CD14-positive monocyte (primary cell): ENCODE measurements at regions not wholly inside any gene's neighbourhood (a gene's known extent, or its start where the extent isn't known, plus 50 kb on each side); places are given as distances from the start of the nearest gene placed in this dataset.

Experiments used
- DNase-seq, 3 donors: peaks; one replicate each; pipeline ENCODE4 v3.0.0-alpha.2; 2011 to 2022
- H2AFZ ChIP-seq: 2 replicates; pipeline ENCODE4 v1.6.0; 2012; ENCODE audit warnings: mild to moderate bottlenecking, low read depth, low read length, inconsistent platforms; ENCODE audit not compliant: insufficient read depth, poor library complexity, severe bottlenecking
- H3K27ac ChIP-seq, 2 donors: 1 replicate in 1 of 2; 2 replicates in 1 of 2; pipeline ENCODE4 v1.5.1; 2012 to 2013; ENCODE audit warnings: low read length in 2 of 2, control low read depth in 1 of 2, inconsistent platforms in 1 of 2, low read depth in 1 of 2, mild to moderate bottlenecking in 1 of 2
- H3K27me3 ChIP-seq, 2 donors: one replicate each; pipeline versions ENCODE4 v1.6.0 to v1.6.1; 2011 to 2013; ENCODE audit warnings: low read length in 2 of 2; ENCODE audit not compliant: control insufficient read depth in 2 of 2, insufficient read depth in 2 of 2
- H3K36me3 ChIP-seq, 2 donors: replicated peaks in 1 of 2; 1 replicate in 1 of 2; 2 replicates in 1 of 2; pipeline versions ENCODE4 v1.5.1 to v1.6.1; 2012 to 2013; ENCODE audit warnings: low read length in 2 of 2, control low read depth in 1 of 2, inconsistent platforms in 1 of 2, mild to moderate bottlenecking in 1 of 2; ENCODE audit not compliant: insufficient read depth in 2 of 2, control insufficient read depth in 1 of 2
- H3K4me1 ChIP-seq, 2 donors: 1 replicate in 1 of 2; 2 replicates in 1 of 2; pipeline versions ENCODE4 v1.5.1 to v1.6.1; 2012 to 2013; ENCODE audit warnings: low read length in 2 of 2, control low read depth in 1 of 2, inconsistent platforms in 1 of 2, mild to moderate bottlenecking in 1 of 2, moderate library complexity in 1 of 2; ENCODE audit not compliant: insufficient read depth in 2 of 2, control insufficient read depth in 1 of 2
- H3K4me2 ChIP-seq: replicated peaks from 2 replicates; pipeline ENCODE3; 2012; ENCODE audit warnings: low read length, moderate library complexity, mild to moderate bottlenecking; ENCODE audit not compliant: poor library complexity, severe bottlenecking; ENCODE audit errors: extremely low read depth
- H3K4me3 ChIP-seq, 3 experiments: fragments of 200-600 bp in 1 of 3; sonication (generic) in 1 of 3; replicated peaks in 1 of 3; 1 replicate in 2 of 3; 2 replicates in 1 of 3; pipeline ENCODE4 v1.5.1; 2011 to 2013; ENCODE audit warnings: low read length in 3 of 3, mild to moderate bottlenecking in 3 of 3, control low read depth in 2 of 3, low read depth in 2 of 3, inconsistent platforms in 1 of 3, moderate library complexity in 1 of 3
- H3K79me2 ChIP-seq: 2 replicates; pipeline ENCODE4 v1.6.0; 2012; ENCODE audit warnings: mild to moderate bottlenecking, control low read depth, inconsistent platforms, low read length, moderate library complexity; ENCODE audit not compliant: insufficient read depth
- H3K9ac ChIP-seq: 2 replicates; pipeline ENCODE4 v1.6.0; 2017; ENCODE audit warnings: low read length, mild to moderate bottlenecking; ENCODE audit not compliant: insufficient read depth, poor library complexity, severe bottlenecking
- H3K9me3 ChIP-seq, 2 donors: replicated peaks in 1 of 2; 1 replicate in 1 of 2; 2 replicates in 1 of 2; pipeline versions ENCODE4 v1.5.1 to v1.6.1; 2012 to 2013; ENCODE audit warnings: low read length in 2 of 2, control low read depth in 1 of 2; ENCODE audit not compliant: control insufficient read depth in 1 of 2, insufficient read depth in 1 of 2
- H4K20me1 ChIP-seq: 2 replicates; pipeline ENCODE4 v1.6.0; 2012; ENCODE audit warnings: mild to moderate bottlenecking, low read length, control low read depth, moderate library complexity; ENCODE audit not compliant: insufficient read depth
- H3K27ac Mint-ChIP-seq, 7 donors: one replicate each; pipeline ENCODE4 v1.8.0; 2020; ENCODE audit warnings: mild to moderate bottlenecking in 7 of 7, mixed read lengths in 7 of 7, moderate library complexity in 6 of 7, inconsistent platforms in 2 of 7
- H3K27me3 Mint-ChIP-seq, 3 donors: one replicate each; pipeline ENCODE4 v1.8.0; 2021 to 2022; ENCODE audit warnings: low read depth in 3 of 3, mild to moderate bottlenecking in 3 of 3, mixed read lengths in 3 of 3, moderate library complexity in 3 of 3, inconsistent platforms in 1 of 3
- H3K36me3 Mint-ChIP-seq, 2 donors: one replicate each; pipeline ENCODE4 v1.8.0; 2020; ENCODE audit warnings: mixed read lengths in 2 of 2, inconsistent platforms in 1 of 2, mild to moderate bottlenecking in 1 of 2
- H3K4me1 Mint-ChIP-seq: one replicate; pipeline ENCODE4 v1.8.0; 2020; ENCODE audit warnings: mild to moderate bottlenecking, mixed read lengths
- H3K4me3 Mint-ChIP-seq, 2 donors: one replicate each; pipeline ENCODE4 v1.8.0; 2020; ENCODE audit warnings: mild to moderate bottlenecking in 2 of 2, mixed read lengths in 2 of 2, moderate library complexity in 1 of 2
- H3K9me3 Mint-ChIP-seq, 7 donors: one replicate each; pipeline ENCODE4 v1.8.0; 2020 to 2022; ENCODE audit warnings: mixed read lengths in 7 of 7, mild to moderate bottlenecking in 6 of 7, moderate library complexity in 6 of 7, inconsistent platforms in 2 of 7
- CTCF ChIP-seq: fragments of 200-600 bp; IDR thresholded peaks from one replicate; pipeline ENCODE4 v1.8.0; 2022; ENCODE audit warnings: antibody characterized with exemption, mild to moderate bottlenecking
- WGBS: methylation state at CpG from one replicate; pipeline ENCODE4 v1.1.5; 2013; ENCODE audit warnings: missing lambda C conversion rate; ENCODE audit not compliant: insufficient coverage; 5-methylcytosine and 5-hydroxymethylcytosine counted together
- intact Hi-C, 2 donors: fragments of 100-400 bp; cut with micrococcal nuclease; formaldehyde crosslinking; loops; one replicate each; pipeline versions ENCODE4 v1.15.0 to v1.15.1; 2023

GRCh38 chr10:108166401-108166800 lies 1001.9 kb upstream of the SORCS1 start:
- Histone ChIP-seq H3K27ac (no peak overlapping the region), H2AFZ (no peak overlapping the region), H3K27me3 (no peaks in the 10 kb centered on the region), H3K4me2 (no peak overlapping the region), H4K20me1 (no peaks in the 10 kb centered on the region), H3K36me3 (no peaks in the 10 kb centered on the region), H3K4me1 (no peaks in the 10 kb centered on the region), H3K4me3 (no peak overlapping the region), H3K9me3 (no peaks in the 10 kb centered on the region), H3K9ac (no peak overlapping the region), H3K79me2 (no peaks in the 10 kb centered on the region)
- no peaks in the 10 kb centered on the region for H3K36me3 Mint-ChIP-seq
- H3K4me1 Mint-ChIP-seq, result no peaks in the 10 kb centered on the region
- peaks cover 0 to 3% (median 0%) of the 10 kb centered on the region in 7 donors for H3K9me3 Mint-ChIP-seq
- intact Hi-C loops, result no loop called here
- no peak for TF ChIP-seq CTCF
- no peak for DNase-seq
- H3K27ac Mint-ChIP-seq, result no peak overlapping the region
- no peak overlapping the region for H3K4me3 Mint-ChIP-seq
- H3K27me3 Mint-ChIP-seq, result peaks cover 0 to 2% (median 0%) of the 10 kb centered on the region in 3 donors
- WGBS, result 100% methylated on average over 4 of the region's 7 CpGs

- Mint-ChIP-seq H3K36me3 (no peaks in the 10 kb centered on the region), H3K4me1 (no peaks in the 10 kb centered on the region), H3K9me3 (peaks cover 2 to 15% (median 10%) of the 10 kb centered on the region in 7 donors), H3K4me3 (no peak overlapping the region), H3K27ac (no peak overlapping the region), H3K27me3 (peaks cover 0 to 4% (median 0%) of the 10 kb centered on the region in 3 donors)
- Histone ChIP-seq H3K4me1 (no peaks in the 10 kb centered on the region), H3K27me3 (no peaks in the 10 kb centered on the region), H4K20me1 (no peaks in the 10 kb centered on the region), H3K4me2 (no peak overlapping the region), H2AFZ (no peak overlapping the region), H3K79me2 (no peaks in the 10 kb centered on the region), H3K9ac (no peak overlapping the region), H3K4me3 (no peak overlapping the region), H3K36me3 (no peaks in the 10 kb centered on the region), H3K9me3 (peaks cover 7 to 21% of the 10 kb centered on the region in 2 donors), H3K27ac (no peak overlapping the region)
- TF ChIP-seq CTCF, result no peak
- WGBS, result no CpG with 5 or more reads among the region's 2 CpGs
- no peak for DNase-seq
- intact Hi-C loops, result no loop called here
These were observed 982.8 kb upstream of the SORCS1 start for GRCh38 chr10:108147346-108147745.
